IPS-20b (cell line): ENCODE measurements at regions not wholly inside any gene's neighbourhood (a gene's known extent, or its start where the extent isn't known, plus 50 kb on each side); places are given as distances from the start of the nearest gene placed in this dataset.

Experiments
- H3K27ac ChIP-seq: one replicate; pipeline ENCODE4 v1.5.1; 2013; ENCODE audit warnings: low read length
- H3K27me3 ChIP-seq: 2 replicates; pipeline ENCODE4 v1.6.1; 2013; ENCODE audit warnings: mild to moderate bottlenecking, low read length, inconsistent platforms; ENCODE audit not compliant: insufficient read depth
- H3K36me3 ChIP-seq: 2 replicates; pipeline ENCODE4 v1.6.1; 2013; ENCODE audit warnings: low read depth, mild to moderate bottlenecking, inconsistent platforms, low read length, moderate library complexity; ENCODE audit not compliant: insufficient read depth
- H3K4me1 ChIP-seq: 2 replicates; pipeline ENCODE4 v1.6.1; 2013; ENCODE audit warnings: mild to moderate bottlenecking, control low read depth, inconsistent platforms, low read length, moderate library complexity; ENCODE audit not compliant: insufficient read depth
- H3K4me3 ChIP-seq: 2 replicates; pipeline ENCODE4 v1.5.1; 2013; ENCODE audit warnings: mild to moderate bottlenecking, low read length, inconsistent platforms
- H3K9ac ChIP-seq: 2 replicates; pipeline ENCODE4 v1.6.1; 2013; ENCODE audit warnings: low read depth, mild to moderate bottlenecking, inconsistent platforms, low read length, moderate library complexity
- H3K9me3 ChIP-seq: 2 replicates; pipeline ENCODE4 v1.6.1; 2013; ENCODE audit warnings: mild to moderate bottlenecking, low read depth, low read length, inconsistent platforms; ENCODE audit not compliant: insufficient read depth

- H3K9me3 ChIP-seq: no peaks in the 10 kb centered on the region
- no peaks in the 10 kb centered on the region for H3K4me1 ChIP-seq
- no peaks in the 10 kb centered on the region for H3K36me3 ChIP-seq
- H3K27me3 ChIP-seq: no peaks in the 10 kb centered on the region
- no peak overlapping the region for H3K9ac ChIP-seq
- H3K4me3 ChIP-seq: no peak overlapping the region
- no peak overlapping the region for H3K27ac ChIP-seq
Observed at GRCh38 chr5:167014401-167015056, 1276.9 kb upstream of the WWC1 start.

GRCh38 chr5:167020418-167020817 lies 1271.0 kb upstream of the WWC1 start:
- H3K9ac ChIP-seq: no peak overlapping the region
- H3K4me3 ChIP-seq: no peak overlapping the region
- no peaks in the 10 kb centered on the region for H3K27me3 ChIP-seq
- H3K27ac ChIP-seq: no peak overlapping the region
- no peaks in the 10 kb centered on the region for H3K36me3 ChIP-seq
- no peaks in the 10 kb centered on the region for H3K4me1 ChIP-seq
- H3K9me3 ChIP-seq: no peaks in the 10 kb centered on the region

GRCh38 chr5:167029488-167029887 lies 1262.0 kb upstream of the WWC1 start:
- Histone ChIP-seq H3K9ac (no peak overlapping the region), H3K4me1 (no peaks in the 10 kb centered on the region), H3K36me3 (no peaks in the 10 kb centered on the region), H3K27me3 (no peaks in the 10 kb centered on the region), H3K9me3 (no peaks in the 10 kb centered on the region), H3K27ac (no peak overlapping the region), H3K4me3 (no peak overlapping the region)

GRCh38 chr5:167030500-167031120 lies 1260.8 kb upstream of the WWC1 start:
- no peak overlapping the region for H3K9ac ChIP-seq
- H3K27ac ChIP-seq: no peak overlapping the region
- H3K36me3 ChIP-seq: no peaks in the 10 kb centered on the region
- H3K27me3 ChIP-seq: no peaks in the 10 kb centered on the region
- no peaks in the 10 kb centered on the region for H3K9me3 ChIP-seq
- no peak overlapping the region for H3K4me3 ChIP-seq
- no peaks in the 10 kb centered on the region for H3K4me1 ChIP-seq

GRCh38 chr5:167036585-167036984 lies 1254.9 kb upstream of the WWC1 start:
- Histone ChIP-seq H3K4me3 (no peak overlapping the region), H3K27ac (no peak overlapping the region), H3K9ac (no peak overlapping the region), H3K4me1 (no peaks in the 10 kb centered on the region), H3K36me3 (no peaks in the 10 kb centered on the region), H3K9me3 (no peaks in the 10 kb centered on the region), H3K27me3 (no peaks in the 10 kb centered on the region)

GRCh38 chr5:167049043-167049663 lies 1242.3 kb upstream of the WWC1 start:
- H3K9me3 ChIP-seq: no peaks in the 10 kb centered on the region
- H3K4me1 ChIP-seq: no peaks in the 10 kb centered on the region
- no peaks in the 10 kb centered on the region for H3K36me3 ChIP-seq
- H3K4me3 ChIP-seq: no peak overlapping the region
- no peaks in the 10 kb centered on the region for H3K27me3 ChIP-seq
- no peak overlapping the region for H3K27ac ChIP-seq
- H3K9ac ChIP-seq: no peak overlapping the region

GRCh38 chr5:167049771-167050567 lies 1241.5 kb upstream of the WWC1 start:
- Histone ChIP-seq H3K4me3 (no peak overlapping the region), H3K27me3 (no peaks in the 10 kb centered on the region), H3K36me3 (no peaks in the 10 kb centered on the region), H3K4me1 (no peaks in the 10 kb centered on the region), H3K27ac (no peak overlapping the region), H3K9me3 (no peaks in the 10 kb centered on the region), H3K9ac (no peak overlapping the region)

GRCh38 chr5:167050568-167051401 lies 1240.7 kb upstream of the WWC1 start:
- Histone ChIP-seq H3K36me3 (no peaks in the 10 kb centered on the region), H3K9me3 (no peaks in the 10 kb centered on the region), H3K4me1 (no peaks in the 10 kb centered on the region), H3K27ac (no peak overlapping the region), H3K9ac (no peak overlapping the region), H3K27me3 (no peaks in the 10 kb centered on the region), H3K4me3 (no peak overlapping the region)

GRCh38 chr5:167051402-167051768 lies 1240.1 kb upstream of the WWC1 start:
- Histone ChIP-seq H3K4me3 (no peak overlapping the region), H3K36me3 (no peaks in the 10 kb centered on the region), H3K9ac (no peak overlapping the region), H3K27me3 (no peaks in the 10 kb centered on the region), H3K9me3 (no peaks in the 10 kb centered on the region), H3K27ac (no peak overlapping the region), H3K4me1 (no peaks in the 10 kb centered on the region)

- Histone ChIP-seq H3K9me3 (no peaks in the 10 kb centered on the region), H3K4me3 (no peak overlapping the region), H3K36me3 (no peaks in the 10 kb centered on the region), H3K4me1 (no peaks in the 10 kb centered on the region), H3K27me3 (no peaks in the 10 kb centered on the region), H3K27ac (no peak overlapping the region), H3K9ac (no peak overlapping the region)
Observed at GRCh38 chr5:167052791-167053190, 1238.7 kb upstream of the WWC1 start.

- H3K27me3 ChIP-seq: no peaks in the 10 kb centered on the region
- H3K4me1 ChIP-seq: no peaks in the 10 kb centered on the region
- H3K36me3 ChIP-seq: no peaks in the 10 kb centered on the region
- no peak overlapping the region for H3K9ac ChIP-seq
- H3K4me3 ChIP-seq: no peak overlapping the region
- no peaks in the 10 kb centered on the region for H3K9me3 ChIP-seq
- no peak overlapping the region for H3K27ac ChIP-seq
Observed at GRCh38 chr5:167057665-167058064, 1233.8 kb upstream of the WWC1 start.
